A673 (cell line): ENCODE measurements at regions not wholly inside any gene's neighbourhood (a gene's known extent, or its start where the extent isn't known, plus 50 kb on each side); places are given as distances from the start of the nearest gene placed in this dataset.

ENCODE experiments used
- BruUV-seq: library from RNA; stranded (reverse); fragments of 400-500 nt; replicated peaks from 2 replicates; lab custom pipeline; 2021; lab: Mats Ljungman, UMichigan
- CTCF ChIA-PET: fragments of 300-600 bp; sonication (Branson Sonifier 250); formaldehyde crosslinking; loops from one replicate; lab custom pipeline; 2022; ENCODE audit warnings: antibody characterized with exemption; lab: Charles Lee
- POLR2A ChIA-PET: fragments of 300-600 bp; sonication (Branson Sonifier 250); formaldehyde crosslinking; loops from one replicate; lab custom pipeline; 2022; ENCODE audit warnings: antibody characterized with exemption; ENCODE audit not compliant: low non-redundant PET; lab: Charles Lee
- DNase-seq: peaks from one replicate; pipeline ENCODE4 v3.0.0-alpha.2; 2015; ENCODE audit warnings: low spot score
- H3K27ac ChIP-seq: fragments of 200-600 bp; sonication (generic); 2 replicates; pipeline ENCODE4 v1.5.1; 2016; ENCODE audit warnings: mixed run types, low read depth, mild to moderate bottlenecking, mixed read lengths, antibody characterized with exemption, low read length; ENCODE audit not compliant: poor library complexity, severe bottlenecking
- H3K27me3 ChIP-seq: fragments of 200-600 bp; sonication (generic); replicated peaks from 2 replicates; pipeline ENCODE4 v1.6.1; 2017; ENCODE audit warnings: mixed run types, low read depth, mild to moderate bottlenecking, mixed read lengths, antibody characterized with exemption, low read length; ENCODE audit not compliant: insufficient read depth, poor library complexity
- H3K36me3 ChIP-seq: fragments of 200-600 bp; sonication (generic); 2 replicates; pipeline ENCODE4 v1.6.1; 2016; ENCODE audit warnings: mixed run types, mild to moderate bottlenecking, mixed read lengths, antibody characterized with exemption, low read length; ENCODE audit not compliant: insufficient read depth, poor library complexity, severe bottlenecking
- H3K4me1 ChIP-seq: fragments of 200-600 bp; sonication (generic); 2 replicates; pipeline ENCODE4 v1.6.1; 2017; ENCODE audit warnings: mixed run types, mild to moderate bottlenecking, mixed read lengths, antibody characterized with exemption, low read length; ENCODE audit not compliant: insufficient read depth, poor library complexity, severe bottlenecking
- H3K4me3 ChIP-seq: fragments of 200-600 bp; sonication (generic); 2 replicates; pipeline ENCODE4 v1.5.1; 2016; ENCODE audit warnings: low read depth, mixed run types, mild to moderate bottlenecking, mixed read lengths, low read length; ENCODE audit not compliant: poor library complexity, severe bottlenecking
- H3K9me3 ChIP-seq: fragments of 200-600 bp; sonication (generic); 2 replicates; pipeline ENCODE4 v1.6.1; 2016; ENCODE audit warnings: mixed run types, low read depth, mild to moderate bottlenecking, mixed read lengths, antibody characterized with exemption, low read length; ENCODE audit not compliant: poor library complexity, severe bottlenecking
- EZH2 ChIP-seq: fragments of 200-600 bp; sonication (generic); IDR thresholded peaks from 2 replicates; pipeline ENCODE4 v1.6.1; 2017; ENCODE audit warnings: borderline replicate concordance, low read depth, mild to moderate bottlenecking, mixed read lengths, antibody characterized with exemption, low read length; ENCODE audit not compliant: poor library complexity, severe bottlenecking
- intact Hi-C: fragments of 100-400 bp; cut with micrococcal nuclease; formaldehyde crosslinking; loops from one replicate; pipeline ENCODE4 v1.10.0; 2022; ENCODE audit not compliant: unreplicated experiment
- TF ChIP-seq, protein P1 (sequence below): fragments of 300-800, 200-600 bp; sonication (generic); conservative IDR thresholded peaks from 2 replicates; pipeline ENCODE4 v1.5.1; 2017; ENCODE audit warnings: low read depth, mild to moderate bottlenecking, antibody characterized with exemption, low read length, moderate library complexity, mixed read lengths

DNA sequence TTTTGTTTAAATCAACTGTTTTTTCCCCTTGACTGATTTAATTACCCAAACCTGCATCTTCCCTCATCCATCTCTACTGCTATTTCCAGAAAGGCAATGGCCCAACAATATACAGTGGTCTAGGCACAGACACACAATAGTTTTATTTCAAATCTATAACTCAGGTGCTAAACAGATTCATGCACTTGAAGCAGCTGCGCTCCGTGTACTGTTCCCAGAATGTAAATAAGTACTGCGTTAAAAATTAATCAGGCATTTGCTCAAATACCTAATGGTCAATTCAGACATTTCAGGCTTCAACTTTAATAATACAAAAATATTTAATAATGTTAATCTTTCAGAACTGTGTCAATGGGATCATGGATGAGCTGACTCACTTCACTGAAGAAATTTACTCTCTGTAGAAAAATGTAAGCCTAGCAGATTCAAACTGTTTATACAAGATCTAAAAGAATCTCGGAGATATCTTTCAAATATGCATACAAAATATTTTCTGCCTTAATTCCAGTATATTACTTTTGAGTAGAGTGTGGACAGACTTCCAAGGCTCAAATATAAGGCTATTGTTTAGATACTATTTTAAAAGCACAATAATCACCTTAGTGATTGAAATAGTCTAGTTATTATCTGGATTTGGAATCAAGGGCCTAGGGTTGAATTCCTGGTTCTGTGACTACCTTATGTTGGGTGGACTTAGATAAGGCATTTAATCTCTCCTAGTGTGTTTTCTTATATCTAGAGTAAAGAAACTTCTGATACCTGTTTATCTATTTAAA lies 97.4 kb upstream of the PSMD7 start:
- CTCF ChIA-PET: no interaction called here
- Histone ChIP-seq H3K4me3 (no peak overlapping the region), H3K27ac (no peak overlapping the region), H3K36me3 (no peaks in the 10 kb centered on the region), H3K4me1 (peaks cover 21% of the 10 kb centered on the region), H3K27me3 (no peaks in the 10 kb centered on the region), H3K9me3 (no peaks in the 10 kb centered on the region)
- TF ChIP-seq, protein P1, sequence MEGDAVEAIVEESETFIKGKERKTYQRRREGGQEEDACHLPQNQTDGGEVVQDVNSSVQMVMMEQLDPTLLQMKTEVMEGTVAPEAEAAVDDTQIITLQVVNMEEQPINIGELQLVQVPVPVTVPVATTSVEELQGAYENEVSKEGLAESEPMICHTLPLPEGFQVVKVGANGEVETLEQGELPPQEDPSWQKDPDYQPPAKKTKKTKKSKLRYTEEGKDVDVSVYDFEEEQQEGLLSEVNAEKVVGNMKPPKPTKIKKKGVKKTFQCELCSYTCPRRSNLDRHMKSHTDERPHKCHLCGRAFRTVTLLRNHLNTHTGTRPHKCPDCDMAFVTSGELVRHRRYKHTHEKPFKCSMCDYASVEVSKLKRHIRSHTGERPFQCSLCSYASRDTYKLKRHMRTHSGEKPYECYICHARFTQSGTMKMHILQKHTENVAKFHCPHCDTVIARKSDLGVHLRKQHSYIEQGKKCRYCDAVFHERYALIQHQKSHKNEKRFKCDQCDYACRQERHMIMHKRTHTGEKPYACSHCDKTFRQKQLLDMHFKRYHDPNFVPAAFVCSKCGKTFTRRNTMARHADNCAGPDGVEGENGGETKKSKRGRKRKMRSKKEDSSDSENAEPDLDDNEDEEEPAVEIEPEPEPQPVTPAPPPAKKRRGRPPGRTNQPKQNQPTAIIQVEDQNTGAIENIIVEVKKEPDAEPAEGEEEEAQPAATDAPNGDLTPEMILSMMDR: no peak
- no peak for TF ChIP-seq EZH2
- no TSS peak for BruUV-seq
- DNase-seq: no peak
- intact Hi-C loops: no loop called here
- POLR2A ChIA-PET: no interaction called here

DNA sequence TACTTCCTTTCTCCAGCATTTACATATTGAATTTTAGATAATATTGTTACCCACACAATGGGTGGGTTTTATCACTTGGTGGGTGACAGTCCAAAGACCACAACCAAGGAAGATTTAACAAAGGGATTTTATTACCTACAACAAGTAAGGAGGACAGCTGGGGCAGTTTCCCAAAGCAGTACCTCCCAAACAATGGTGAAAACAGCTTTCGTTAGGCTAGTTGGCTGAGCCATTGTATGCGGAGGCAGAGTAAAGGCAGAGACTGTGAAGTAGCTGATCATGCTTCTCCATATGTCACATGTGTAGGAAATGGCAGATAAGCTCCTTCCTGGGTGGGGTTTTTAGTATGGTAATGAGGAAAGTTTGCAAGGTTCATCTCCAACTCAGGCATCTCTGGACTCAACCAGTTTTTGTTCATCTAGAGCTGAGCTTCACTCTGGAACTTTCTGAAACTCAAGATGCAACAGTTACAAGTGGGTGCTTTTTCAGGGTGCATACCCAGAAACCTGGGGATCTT lies 104.3 kb upstream of the PSMD7 start:
- Histone ChIP-seq H3K27ac (no peak overlapping the region), H3K9me3 (peaks cover 4% of the 10 kb centered on the region), H3K36me3 (no peaks in the 10 kb centered on the region), H3K27me3 (no peaks in the 10 kb centered on the region), H3K4me3 (no peak overlapping the region), H3K4me1 (peaks cover 8% of the 10 kb centered on the region)
- ChIA-PET CTCF (no interaction called here), POLR2A (no interaction called here)
- intact Hi-C loops: no loop called here
- BruUV-seq: no TSS peak
- DNase-seq: no peak
- TF ChIP-seq EZH2: no peak
- TF ChIP-seq, protein P1: no peak

DNA sequence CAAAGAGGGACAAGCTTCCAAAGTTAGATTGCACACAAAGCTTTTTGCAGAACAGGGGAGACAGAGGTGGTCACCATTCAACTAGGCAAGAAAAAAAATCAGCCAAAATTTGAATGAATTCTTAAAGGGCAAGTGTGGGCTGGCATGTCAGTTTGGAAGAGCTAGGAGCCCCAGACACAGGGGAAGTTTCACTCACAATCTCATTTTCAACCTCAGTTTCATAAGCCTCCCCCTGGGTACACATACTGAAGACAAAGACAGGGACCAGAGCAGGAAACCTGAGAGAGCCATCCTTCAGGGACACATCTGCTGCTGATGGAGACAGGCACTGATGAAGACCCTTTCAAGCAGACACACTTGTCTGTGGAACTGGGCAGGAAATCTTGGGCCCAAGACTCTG lies 106.3 kb upstream of the PSMD7 start:
- BruUV-seq: no TSS peak
- no peaks in the 10 kb centered on the region for H3K27me3 ChIP-seq
- ChIA-PET POLR2A (no interaction called here), CTCF (no interaction called here)
- no peak overlapping the region for H3K27ac ChIP-seq
- TF ChIP-seq, protein P1: no peak
- TF ChIP-seq EZH2: no peak
- DNase-seq: no peak
- intact Hi-C loops: no loop called here
- H3K36me3 ChIP-seq: no peaks in the 10 kb centered on the region
- no peak overlapping the region for H3K4me3 ChIP-seq
- H3K9me3 ChIP-seq: peaks cover 4% of the 10 kb centered on the region
- H3K4me1 ChIP-seq: peaks cover 18% of the 10 kb centered on the region
